HuH-7 (cell line): ENCODE measurements at regions not wholly inside any gene's neighbourhood (a gene's known extent, or its start where the extent isn't known, plus 50 kb on each side); places are given as distances from the start of the nearest gene placed in this dataset.
A peak's percentile ranks its signal among the peaks of the same experiment; 100 is the strongest.

Source experiments
- DNase-seq: peaks from one replicate; pipeline ENCODE4 v3.0.0; 2011; ENCODE audit warnings: low spot score

DNA sequence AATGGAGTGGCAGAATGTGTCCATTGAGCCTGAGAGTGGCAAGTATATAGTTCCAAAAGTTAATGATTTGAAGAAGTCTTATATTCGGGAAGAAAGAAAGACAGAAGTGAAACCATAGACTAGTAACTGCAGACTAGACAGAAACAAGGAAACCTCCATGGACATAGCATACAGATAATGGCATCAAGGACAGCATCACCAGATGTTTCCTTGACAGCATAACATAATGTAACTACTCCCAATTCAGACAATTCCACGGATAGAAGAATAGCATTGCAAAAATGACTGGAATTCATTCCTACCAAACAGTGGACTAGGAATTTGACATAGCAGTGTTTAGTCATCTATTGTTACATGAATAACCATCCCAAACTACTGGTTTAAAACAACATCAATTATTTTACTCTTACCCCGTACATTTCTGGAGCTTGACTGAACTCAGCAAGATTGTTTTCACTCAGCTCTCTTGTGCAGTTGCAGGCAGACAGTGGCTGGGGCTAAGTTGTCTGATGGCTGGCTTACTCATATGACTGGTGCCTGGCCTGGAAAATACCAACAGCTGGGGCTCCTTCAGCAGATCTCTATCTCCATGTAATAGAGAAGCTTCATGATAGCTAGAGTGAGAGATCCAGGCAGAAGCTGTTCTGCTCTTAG is 109.7 kb upstream of the GADL1 start:
- DNase-seq, result no peak

DNA sequence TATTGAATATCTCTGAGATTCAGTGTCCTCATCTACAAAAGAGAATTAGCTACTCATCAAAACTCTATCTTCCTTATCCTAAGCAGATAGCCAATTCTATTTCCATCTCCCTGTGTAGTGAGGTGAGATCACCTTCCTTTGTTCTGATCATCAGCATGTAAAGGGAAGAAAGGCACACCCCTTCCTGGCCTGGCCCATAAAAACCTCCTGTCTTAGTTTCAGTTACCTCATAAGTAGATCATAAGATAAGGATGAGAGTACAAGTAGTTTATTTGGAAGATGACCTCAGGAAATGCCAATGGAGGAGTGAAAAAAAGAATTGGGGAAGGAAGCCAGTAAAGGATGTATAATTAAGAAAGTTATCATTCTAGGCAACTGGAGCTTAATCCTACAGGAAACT is 114.5 kb upstream of the GADL1 start:
- DNase-seq, result no peak

DNA sequence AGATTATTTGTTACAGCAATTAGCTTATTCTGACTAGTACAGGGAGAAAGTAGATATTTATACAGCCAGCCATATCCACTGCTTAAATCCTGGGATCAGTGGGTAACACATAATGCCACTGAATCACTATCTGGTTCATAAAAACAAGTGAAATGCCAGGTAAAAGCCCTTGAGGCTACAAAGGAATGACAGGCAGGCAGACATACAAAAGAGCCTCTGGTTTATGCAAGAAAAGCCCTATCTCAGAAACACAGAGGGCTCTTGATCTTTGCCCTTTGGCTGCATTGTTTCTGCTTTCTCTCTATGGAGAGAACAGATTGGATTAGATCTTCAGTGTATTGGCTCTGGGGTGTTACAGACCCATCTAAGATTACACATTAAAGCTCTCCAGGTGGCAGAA is 115.4 kb upstream of the GADL1 start:
- peak; percentile 40 for DNase-seq

DNA sequence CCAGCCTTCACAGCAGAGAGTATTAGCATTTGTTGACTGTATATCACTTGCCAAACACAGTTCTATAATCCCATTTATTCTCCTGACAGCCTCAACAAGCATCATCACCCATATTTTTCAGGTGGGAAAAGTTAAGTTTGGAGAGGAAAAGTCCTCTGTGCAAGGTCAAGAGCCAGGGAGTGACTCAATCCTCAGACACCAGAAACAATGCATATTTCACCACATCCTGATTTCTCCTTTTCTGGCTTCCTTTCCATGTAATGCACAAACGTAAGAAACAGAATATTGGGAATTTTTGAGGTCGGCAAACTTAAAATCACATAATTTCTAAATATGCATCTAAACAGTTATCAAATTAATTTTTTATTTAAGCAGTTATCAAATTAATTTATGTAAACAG is 116.0 kb upstream of the GADL1 start:
- DNase-seq, result no peak

DNA sequence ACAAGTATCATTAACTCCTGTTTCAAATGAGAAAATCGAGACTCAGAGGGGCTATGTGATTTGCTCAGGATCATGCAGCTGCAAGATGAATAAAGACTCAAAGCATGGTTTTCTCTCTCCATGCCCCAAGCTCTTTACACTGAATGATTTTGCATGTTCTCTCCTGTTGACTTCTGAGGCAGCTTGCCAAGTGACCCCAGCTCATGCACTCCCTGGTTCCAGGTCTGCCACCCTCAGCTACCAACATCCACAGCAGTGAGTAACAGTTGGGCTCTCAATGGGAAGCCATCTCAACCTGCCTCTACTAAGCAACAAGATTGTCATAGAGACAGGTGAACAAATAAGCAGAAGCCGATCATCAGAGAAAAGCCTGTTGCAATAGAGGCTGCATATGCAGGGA is 116.9 kb upstream of the GADL1 start:
- DNase-seq, result no peak

DNA sequence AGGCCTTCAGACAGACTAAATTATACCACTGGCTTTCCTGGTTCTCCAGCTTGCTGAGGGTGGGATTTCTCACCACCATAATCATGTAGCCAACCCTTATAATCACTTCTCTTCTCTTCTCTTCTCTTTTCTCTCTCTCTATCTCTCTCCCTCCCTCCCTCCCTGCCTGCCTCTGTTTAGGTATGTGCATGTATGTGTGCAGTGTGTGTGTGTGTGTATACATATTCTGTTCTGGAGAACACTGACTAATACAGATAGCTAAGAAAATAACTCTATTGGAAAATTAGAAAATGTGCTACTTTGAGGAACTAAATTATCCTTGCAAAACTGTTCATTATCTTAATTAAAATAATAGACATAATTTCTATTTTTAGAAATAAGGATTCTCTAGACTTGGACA is 118.6 kb upstream of the GADL1 start:
- DNase-seq, result no peak

DNA sequence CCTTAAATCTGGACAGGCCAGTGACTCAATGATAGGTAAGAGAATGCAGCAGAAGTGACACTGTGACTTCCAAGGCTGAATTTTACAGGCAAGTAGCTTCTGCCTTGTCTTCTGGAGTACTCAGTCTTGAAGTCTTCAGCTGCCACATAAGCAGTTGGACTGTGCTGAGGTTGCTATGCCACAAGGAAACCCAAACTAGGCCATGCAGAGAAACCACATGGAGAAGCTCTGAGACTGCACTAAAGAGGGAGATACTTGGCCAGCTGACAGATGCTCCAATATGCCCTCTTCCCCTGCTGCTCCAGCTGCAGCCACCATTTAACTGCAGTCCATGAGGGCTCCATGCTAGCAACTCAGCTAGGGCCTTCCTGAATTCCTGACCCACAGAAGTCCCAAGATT is 119.4 kb upstream of the GADL1 start:
- DNase-seq, result no peak

DNA sequence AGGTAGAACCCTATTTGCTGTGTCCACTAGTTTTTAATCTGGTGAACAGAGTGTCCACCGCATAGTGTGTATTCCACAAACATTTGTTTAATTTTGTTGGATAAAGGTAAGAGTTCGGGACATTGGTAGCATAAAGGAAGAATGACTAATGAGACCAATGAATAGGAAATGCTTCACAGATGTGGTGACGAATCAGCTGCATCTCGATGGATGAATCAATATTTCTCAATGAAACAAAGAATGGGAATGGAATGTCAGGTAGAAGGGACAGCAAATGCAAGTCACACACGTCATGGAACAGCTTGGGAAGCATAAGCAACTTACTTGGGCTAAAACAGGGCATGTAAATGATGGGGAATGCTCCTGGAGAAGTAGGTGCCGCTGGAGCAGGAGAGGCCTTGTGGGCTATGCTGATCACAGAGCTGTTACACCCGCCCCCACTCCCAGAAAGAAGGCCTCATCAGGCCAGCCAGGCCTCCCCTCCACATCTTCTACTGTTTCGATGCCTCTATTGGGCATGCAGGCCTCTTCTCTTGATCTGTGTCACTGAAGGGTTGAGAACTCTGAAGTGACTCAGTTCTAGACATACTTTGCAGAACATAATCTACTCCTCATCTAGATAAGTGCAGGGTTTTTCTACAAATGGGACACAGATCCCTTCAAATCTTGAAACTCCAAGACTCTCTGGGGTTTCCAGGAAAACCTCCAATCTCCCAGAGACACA is 120.0 kb upstream of the GADL1 start:
- no peak for DNase-seq

DNA sequence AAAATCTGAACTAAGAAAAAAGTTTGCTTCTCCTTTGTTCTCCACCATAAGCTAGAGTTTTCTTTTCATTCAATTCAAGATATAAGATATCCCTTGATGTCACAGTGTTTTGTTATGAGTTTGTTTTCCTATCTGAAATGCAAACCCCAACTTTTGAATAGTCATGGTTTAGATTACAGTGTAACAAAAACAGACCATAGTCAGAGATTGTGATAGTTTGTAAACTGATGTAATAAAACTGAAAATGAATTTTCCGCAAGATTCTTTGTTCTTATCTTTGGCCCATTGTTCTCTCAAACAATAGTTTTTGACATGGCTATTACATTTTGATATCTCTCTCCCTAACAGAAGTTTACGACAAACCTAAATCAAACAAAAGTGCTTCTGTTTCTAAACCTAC is 121.7 kb upstream of the GADL1 start:
- no peak for DNase-seq

DNA sequence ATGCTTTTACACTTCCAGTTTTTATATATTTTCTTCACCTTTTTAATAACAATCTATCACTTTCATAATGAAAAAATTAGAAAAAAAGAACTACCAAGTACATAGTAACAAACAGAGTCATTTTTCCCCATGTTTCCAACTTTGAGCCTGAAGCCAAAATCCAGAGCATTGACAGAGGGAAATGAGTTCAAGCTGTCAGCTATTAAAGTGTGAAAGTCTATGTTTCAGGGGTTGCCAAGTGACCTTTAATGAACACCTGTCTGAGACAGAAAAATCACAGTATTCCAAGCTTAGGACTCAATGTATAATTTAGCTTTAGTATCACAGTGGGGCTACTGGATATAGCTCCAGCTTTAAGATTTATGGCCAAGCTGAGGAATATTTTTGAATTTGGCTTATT is 128.3 kb upstream of the GADL1 start:
- DNase-seq, result no peak

DNA sequence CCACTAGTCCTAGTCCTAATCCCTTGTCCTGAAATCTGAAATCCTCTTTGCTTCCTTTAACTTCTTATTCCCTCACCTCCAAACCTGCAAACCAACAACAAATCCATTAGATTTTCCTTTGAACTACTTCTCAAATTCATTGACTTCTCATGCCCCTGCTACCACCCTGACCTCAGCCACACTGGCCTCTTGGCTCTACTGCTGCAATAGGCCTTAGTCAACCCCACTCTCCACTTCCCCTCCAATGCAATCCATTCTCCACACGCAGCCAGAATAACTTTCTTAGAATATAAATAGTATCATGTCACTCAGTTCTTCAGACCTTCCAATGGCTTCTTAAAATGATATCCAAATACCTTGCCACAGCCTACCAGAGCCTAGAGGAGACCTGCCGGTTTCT is 131.1 kb upstream of the GADL1 start:
- no peak for DNase-seq

DNA sequence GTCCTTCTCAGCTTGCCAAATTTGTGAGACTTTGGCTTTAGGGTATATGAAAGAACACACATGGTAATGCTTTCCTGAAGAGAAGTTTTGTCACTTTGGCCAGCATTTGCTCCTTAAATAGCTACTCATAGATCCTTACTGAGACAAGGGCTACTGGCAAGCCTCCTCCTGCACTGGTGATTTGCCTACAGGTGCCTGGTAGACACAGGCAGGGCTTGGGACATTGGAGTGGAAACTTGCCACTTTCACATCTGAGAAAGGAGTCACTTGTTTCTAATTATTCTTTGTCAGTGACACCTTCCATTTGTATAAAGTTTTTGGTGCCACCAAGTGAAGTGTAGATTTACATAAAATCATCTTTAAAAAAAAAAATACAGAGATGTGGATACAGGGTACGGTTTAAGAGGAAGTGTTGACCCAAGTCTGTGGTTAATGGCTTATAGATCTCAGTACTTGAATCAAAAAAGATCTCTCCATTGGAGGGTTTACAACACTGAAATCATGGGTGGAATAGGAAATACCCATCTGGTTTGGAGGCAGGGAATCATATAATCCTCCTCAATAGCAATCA is 132.8 kb upstream of the GADL1 start:
- DNase-seq, result no peak

DNA sequence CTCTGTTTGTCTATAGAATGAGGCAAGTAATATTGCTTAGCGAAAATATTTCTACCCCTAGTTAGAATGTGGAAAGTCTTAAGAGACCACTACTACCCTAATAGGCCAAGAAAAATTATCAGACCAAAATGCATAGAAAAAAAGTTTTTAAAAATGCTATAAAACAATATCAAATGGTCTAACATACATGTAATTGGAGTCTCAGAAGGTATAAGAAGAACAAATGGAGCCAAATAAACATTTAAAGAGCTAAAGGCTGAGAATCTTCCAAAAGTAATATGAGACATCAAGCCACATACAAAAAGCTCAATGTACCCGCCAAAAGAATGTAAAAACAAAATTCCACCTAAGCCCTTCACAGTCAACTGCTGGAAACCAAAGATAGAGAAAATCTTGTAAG is 133.5 kb upstream of the GADL1 start:
- no peak for DNase-seq

DNA sequence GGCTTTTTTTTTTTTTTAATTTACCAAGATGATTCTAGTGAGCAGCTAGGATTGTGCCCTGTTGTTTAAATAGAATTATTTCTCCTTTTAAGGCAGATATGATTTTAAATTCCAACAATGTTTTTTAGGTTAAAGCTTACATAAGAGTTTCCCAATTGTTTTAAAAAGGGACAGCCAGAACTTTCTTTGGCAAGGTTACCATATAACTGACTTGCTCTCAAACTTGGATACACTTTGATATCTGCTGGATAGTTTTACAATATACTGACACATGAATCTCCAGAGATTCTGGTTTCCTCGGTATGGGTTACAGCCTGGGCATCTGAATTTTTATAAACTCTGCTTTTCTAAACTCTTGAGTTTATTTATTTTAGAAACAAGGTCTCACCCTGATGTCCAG is 134.3 kb upstream of the GADL1 start:
- no peak for DNase-seq

DNA sequence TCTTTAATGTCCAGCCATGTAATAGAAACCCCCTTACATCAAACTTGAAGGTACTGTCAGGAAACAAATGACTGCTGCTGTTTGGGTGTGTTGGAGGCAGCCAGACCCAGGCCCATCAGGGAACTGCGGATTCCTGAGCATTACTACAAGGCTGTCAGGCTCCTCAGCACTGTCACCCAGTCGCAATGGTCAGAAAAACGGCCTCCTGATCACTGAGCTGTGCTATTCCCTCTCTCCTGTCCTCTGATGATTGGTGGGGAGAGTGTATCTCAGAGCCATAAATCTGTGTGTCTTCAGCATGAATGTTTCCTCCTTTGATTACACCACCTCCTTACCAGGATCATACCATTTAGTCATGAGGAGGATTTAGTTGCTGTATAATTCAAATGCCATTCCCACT is 135.2 kb upstream of the GADL1 start:
- DNase-seq, result no peak

DNA sequence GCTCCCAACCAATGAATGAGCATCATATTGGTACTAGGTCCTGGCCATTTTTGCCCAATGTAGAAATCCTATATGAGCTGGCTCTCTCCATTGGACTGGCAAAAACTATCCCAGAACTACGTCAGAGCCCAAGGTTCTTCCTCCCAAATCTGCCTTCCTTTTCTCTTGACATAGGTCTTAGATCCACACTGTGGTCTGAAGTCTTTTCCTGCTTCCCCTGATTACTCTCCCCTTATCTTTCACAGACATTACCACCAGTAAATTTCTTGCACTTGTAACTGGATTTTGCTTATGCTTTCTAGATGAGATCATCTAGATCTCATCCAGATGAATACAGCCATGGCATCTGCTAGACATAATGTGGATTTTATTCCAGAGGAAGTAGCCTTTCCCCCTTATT is 141.2 kb upstream of the GADL1 start:
- no peak for DNase-seq

DNA sequence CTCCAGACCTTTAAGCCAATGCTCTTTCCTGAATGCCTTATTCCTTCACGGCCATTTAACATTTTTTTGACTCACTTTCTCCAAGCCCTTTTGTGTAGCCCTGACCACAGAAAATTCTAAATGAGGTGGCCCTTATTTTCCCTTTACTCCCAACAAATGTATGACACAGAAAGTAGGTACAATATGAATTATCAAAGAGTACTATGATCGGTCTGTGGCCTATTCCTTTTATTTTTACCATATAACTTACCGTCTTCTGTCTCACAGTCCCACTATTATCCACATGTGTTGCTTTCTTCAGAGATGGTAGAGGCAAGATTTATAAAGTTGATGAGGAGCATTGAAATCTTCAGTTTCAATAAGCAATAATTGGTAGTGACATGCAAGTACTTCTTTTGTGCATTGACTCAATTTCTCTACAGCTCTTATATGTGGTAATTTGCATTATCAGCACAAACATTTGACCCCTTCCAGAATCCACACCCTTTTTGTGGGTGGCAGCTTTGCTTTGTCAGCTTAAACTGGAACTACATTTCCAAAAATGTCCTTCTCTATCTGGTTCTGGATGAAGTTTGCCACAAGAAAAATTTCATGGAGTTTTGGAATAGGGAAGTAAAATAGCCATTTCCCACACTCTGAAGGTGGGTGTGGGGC is 143.8 kb upstream of the GADL1 start:
- DNase-seq, result no peak

DNA sequence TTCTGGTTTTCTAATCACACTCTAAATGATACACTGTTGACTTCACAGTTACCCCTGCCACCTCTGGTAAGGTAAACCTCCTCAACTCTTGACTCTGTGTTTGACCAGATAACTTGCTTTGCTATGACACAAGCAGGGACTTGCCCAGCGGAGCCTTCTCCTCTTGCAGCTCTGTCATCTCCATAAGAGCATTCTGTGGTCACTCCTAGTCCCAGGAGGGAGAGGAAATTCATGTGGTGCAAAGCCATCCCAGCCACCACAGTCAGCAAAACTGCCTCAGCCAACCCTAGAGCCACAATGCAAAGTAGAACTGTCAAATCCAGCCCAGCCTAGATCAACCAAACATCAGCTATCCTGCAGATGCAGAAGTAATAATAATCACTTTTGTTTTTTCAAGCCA is 144.7 kb upstream of the GADL1 start:
- no peak for DNase-seq

DNA sequence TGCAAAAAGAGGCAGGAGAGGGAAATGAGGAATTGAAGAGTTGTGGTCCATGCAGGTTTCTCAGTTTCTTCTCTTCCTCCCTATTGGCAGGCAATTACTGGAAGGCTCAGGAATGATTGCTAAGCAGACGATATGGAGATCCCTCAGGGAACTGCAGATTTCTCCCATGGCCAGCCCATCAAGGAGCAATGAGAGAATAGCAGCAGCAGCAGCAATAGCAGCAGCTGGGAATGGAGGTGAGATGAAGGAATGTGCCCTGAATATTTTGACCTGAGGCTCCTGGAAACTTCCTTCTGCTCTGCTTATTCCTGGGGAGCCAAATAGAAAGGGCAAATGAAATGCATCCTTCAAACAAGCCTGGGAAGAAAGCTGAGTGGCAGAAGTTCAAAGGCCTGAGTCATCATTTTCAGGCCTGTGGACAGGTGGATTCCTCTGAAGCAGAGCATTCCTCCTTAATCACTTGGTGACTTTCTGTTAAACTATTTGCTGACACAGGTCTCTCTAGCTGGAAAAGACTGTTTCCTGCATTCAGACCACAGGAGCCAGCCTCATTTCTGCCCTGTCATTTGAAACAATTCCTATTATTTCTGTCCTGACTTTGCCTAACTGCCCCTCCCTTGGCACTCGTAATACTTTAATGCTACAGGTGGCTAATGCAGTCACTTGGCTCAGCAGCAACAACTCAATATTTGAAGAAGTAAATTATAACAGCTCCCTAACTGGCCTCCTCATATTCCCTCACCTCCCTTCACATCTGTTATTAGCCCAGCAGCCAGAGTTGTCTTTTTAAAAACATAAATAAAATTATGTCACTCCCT is 146.9 kb upstream of the GADL1 start:
- no peak for DNase-seq

DNA sequence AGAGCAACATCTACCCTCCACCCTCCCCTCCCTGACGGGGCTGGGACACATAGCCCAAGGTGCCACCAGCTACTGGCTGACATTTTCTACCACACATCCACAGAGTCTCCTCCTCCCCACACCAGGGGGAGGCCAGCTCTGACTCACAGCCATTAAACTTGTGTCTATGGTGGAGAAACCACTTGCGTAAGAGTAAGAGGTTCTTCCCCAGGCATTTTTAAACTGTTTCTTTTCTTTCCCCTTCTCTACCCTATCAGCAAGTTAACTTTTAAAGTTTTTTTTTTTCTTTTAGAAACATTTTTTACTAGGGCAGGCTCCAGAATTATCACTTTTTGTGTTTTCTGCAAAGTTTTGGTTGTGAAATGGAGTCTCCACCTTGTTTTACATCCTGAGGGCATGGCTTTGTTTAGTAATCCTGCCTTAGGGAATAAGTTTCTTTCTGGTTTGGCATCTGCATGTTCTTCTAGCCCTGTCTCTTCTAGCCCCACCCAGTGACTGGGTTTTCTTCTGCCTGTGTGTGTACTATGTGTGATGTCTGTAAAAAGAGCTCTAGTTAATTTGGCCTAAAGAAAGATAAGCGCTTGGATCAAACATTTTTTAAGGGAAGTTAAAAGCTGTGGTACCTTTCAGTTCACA is 148.8 kb upstream of the GADL1 start:
- DNase-seq, result no peak

DNA sequence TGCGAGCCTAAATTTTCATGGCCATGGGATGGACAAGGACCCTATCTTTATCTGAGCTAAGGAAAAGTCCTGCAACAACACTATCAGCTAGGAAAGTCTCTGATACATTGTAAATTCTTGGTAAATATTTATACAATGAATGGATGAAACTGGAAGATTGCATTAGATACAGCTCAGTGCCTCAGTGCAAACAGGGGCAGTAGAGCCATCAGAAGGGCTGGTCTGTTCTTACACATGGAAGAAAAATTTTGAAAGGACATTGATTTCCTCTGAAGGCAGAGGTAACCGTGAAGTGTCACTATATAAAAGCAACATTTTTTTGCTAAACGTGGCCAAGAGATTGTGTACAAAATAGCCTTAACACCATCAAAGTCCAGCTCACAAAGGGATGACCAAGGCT is 153.2 kb upstream of the GADL1 start:
- no peak for DNase-seq

DNA sequence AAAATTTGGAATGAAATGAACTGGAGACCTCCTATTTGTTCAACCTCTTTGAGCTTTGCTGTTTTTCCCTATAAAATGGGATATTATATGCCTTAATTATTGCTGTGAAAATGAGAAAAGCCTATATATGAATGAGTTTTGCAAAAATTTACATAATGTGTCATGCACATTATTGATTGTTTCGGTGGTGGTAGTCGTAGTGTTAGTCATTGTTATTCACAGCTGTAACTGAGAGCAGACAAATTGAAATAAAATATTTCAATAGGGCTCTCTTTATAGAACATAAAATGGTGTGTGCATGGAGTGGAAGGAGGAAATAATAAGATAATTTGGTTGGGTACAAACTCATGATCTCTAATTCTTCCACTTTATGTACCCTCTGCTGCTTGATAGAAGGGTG is 153.7 kb upstream of the GADL1 start:
- DNase-seq, result no peak
